T-helper 1 cell (primary cell): ENCODE measurements at regions not wholly inside any gene's neighbourhood (a gene's known extent, or its start where the extent isn't known, plus 50 kb on each side); places are given as distances from the start of the nearest gene placed in this dataset.

Source experiments
- DNase-seq, 5 donors: peaks; one replicate each; pipeline ENCODE4 v3.0.0-alpha.2; 2012 to 2020

GRCh38 chr18:28529644-28530043, 352.7 kb upstream of the CDH2 start:
- DNase-seq = no peak

GRCh38 chr18:28526196-28526595, 349.3 kb upstream of the CDH2 start:
- DNase-seq = no peak

- no peak for DNase-seq
Measured at GRCh38 chr18:28523758-28524475, 347.0 kb upstream of the CDH2 start.

- no peak for DNase-seq
Measured at GRCh38 chr18:28522236-28522635, 345.3 kb upstream of the CDH2 start.

- DNase-seq = no peak
Measured at GRCh38 chr18:28519997-28520396, 343.1 kb upstream of the CDH2 start.

- DNase-seq = no peak
Measured at GRCh38 chr18:28514699-28515098, 337.8 kb upstream of the CDH2 start.

GRCh38 chr18:28512357-28512756, 335.4 kb upstream of the CDH2 start:
- no peak for DNase-seq

- DNase-seq = no peak
Measured at GRCh38 chr18:28511413-28511821, 334.5 kb upstream of the CDH2 start.

- DNase-seq = no peak
Measured at GRCh38 chr18:28510210-28510609, 333.3 kb upstream of the CDH2 start.

GRCh38 chr18:28504066-28504465, 327.1 kb upstream of the CDH2 start:
- DNase-seq = no peak

GRCh38 chr18:28494151-28494550, 317.2 kb upstream of the CDH2 start:
- no peak for DNase-seq

GRCh38 chr18:28485918-28486317, 309.0 kb upstream of the CDH2 start:
- DNase-seq = no peak

GRCh38 chr18:28485210-28485801, 308.4 kb upstream of the CDH2 start:
- no peak for DNase-seq

- no peak for DNase-seq
Measured at GRCh38 chr18:28478531-28478930, 301.6 kb upstream of the CDH2 start.

GRCh38 chr18:28476302-28476701, 299.4 kb upstream of the CDH2 start:
- DNase-seq = no peak

GRCh38 chr18:28469946-28470345, 293.0 kb upstream of the CDH2 start:
- DNase-seq = no peak

- no peak for DNase-seq
Measured at GRCh38 chr18:28468901-28469300, 292.0 kb upstream of the CDH2 start.

- no peak for DNase-seq
Measured at GRCh38 chr18:28466204-28466603, 289.3 kb upstream of the CDH2 start.

GRCh38 chr18:28459587-28459986, 282.7 kb upstream of the CDH2 start:
- DNase-seq = no peak

- DNase-seq = no peak
Measured at GRCh38 chr18:28458751-28459150, 281.8 kb upstream of the CDH2 start.

GRCh38 chr18:28457784-28458183, 280.9 kb upstream of the CDH2 start:
- no peak for DNase-seq

GRCh38 chr18:28455971-28456370, 279.0 kb upstream of the CDH2 start:
- no peak for DNase-seq

GRCh38 chr18:28439870-28440269, 262.9 kb upstream of the CDH2 start:
- no peak for DNase-seq

GRCh38 chr18:28438381-28438780, 261.5 kb upstream of the CDH2 start:
- DNase-seq = no peak

- no peak for DNase-seq
Measured at GRCh38 chr18:28432339-28432738, 255.4 kb upstream of the CDH2 start.
